GM19438 (cell line): ENCODE measurements at regions not wholly inside any gene's neighbourhood (a gene's known extent, or its start where the extent isn't known, plus 50 kb on each side); places are given as distances from the start of the nearest gene placed in this dataset.

ENCODE experiments used
- ATAC-seq: cut with Tn5 transposase; IDR thresholded peaks from one replicate; pipeline ENCODE4 v1.9.1; 2021; ENCODE audit warnings: low read depth; ENCODE audit not compliant: unreplicated experiment

GRCh38 chr20:22652681-22653588, 68.6 kb upstream of the FOXA2 start:
- ATAC-seq = no peak

DNA sequence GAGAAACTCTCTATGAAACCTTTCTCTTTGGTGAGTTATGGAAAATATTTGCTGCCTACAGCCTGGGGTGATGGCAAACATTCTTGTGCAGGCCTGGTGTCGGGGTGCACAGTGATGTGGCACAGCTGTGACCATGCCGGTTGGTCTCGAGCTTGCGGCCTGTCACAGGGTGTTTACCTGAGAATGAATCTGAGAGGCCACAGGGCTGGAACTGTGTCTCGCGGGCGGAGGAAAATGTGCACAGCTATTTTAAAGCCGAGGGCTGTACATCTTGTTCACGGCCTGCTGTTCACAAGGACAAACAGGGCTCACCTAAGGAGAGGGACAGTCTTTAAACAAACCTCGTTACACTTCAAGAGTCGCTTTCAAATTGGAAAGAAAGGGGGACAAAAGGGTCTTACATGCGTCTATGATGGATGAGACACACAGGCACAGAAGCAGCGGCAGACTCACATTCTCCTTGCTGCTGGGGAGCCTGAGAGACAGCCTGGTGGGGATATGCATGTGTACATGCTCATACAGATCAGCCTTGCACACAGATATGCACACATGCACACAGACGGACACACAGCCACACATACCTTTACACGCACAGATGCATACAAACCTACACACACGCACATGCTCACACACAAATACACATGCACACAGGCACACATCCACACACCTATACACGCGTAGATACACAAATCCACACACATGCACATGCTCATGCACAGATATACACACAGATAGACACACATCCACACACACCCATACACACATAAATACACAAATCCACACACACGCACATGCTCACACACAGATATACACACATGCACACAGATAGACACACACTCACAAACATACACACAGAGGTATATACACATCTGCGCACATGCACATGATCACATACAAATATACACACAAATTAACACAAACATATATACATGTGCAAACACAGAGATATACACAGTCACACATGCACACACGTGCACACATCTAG, 69.6 kb upstream of the FOXA2 start:
- no peak for ATAC-seq

GRCh38 chr20:22663528-22664025, 79.2 kb upstream of the FOXA2 start:
- no peak for ATAC-seq

- ATAC-seq = no peak
These were observed 82.8 kb upstream of the FOXA2 start for GRCh38 chr20:22667198-22667597.

GRCh38 chr20:22672191-22672590, 87.8 kb upstream of the FOXA2 start:
- no peak for ATAC-seq

GRCh38 chr20:22673467-22673866, 89.1 kb upstream of the FOXA2 start:
- ATAC-seq = no peak

- no peak for ATAC-seq
These were observed 91.0 kb upstream of the FOXA2 start for GRCh38 chr20:22675341-22675740.

GRCh38 chr20:22678678-22679077, 94.3 kb upstream of the FOXA2 start:
- no peak for ATAC-seq

- no peak for ATAC-seq
These were observed 94.8 kb upstream of the FOXA2 start for GRCh38 chr20:22679197-22679596.

DNA sequence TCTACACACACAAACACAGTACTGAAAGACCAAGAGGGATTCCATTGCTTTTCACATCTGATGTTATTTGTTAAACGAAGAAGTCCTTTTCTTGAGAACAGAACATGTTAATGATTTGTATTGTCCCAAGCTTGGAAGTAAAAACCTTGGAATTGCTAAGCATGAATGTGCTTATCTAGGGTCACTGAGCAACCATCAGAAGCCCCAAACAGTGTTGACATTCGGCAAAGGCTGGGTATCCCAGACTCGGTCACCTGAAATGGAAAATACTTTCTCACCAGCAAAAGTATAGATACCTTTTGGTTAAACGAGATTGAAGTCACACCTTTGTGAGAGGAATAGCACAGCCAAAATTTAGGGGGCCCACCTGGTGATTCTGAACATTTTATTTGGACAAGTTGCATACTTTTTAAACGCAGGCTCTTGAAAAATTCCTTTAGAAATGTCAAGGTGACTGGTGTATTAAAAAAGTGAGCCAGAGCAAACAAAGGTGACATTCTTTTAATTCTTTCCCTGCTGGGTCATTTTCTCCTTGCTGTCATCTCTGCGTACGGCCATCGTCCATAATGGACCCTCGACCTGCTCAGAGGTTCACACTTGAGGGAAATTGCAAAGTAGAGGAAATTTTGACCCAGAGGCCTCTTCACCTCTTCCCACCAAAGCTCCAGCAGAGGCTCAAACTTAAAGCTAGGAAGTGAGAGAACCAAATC, 95.8 kb upstream of the FOXA2 start:
- ATAC-seq = no peak

GRCh38 chr20:22681591-22682248, 97.3 kb upstream of the FOXA2 start:
- no peak for ATAC-seq

GRCh38 chr20:22682381-22682780, 98.0 kb upstream of the FOXA2 start:
- ATAC-seq = no peak

DNA sequence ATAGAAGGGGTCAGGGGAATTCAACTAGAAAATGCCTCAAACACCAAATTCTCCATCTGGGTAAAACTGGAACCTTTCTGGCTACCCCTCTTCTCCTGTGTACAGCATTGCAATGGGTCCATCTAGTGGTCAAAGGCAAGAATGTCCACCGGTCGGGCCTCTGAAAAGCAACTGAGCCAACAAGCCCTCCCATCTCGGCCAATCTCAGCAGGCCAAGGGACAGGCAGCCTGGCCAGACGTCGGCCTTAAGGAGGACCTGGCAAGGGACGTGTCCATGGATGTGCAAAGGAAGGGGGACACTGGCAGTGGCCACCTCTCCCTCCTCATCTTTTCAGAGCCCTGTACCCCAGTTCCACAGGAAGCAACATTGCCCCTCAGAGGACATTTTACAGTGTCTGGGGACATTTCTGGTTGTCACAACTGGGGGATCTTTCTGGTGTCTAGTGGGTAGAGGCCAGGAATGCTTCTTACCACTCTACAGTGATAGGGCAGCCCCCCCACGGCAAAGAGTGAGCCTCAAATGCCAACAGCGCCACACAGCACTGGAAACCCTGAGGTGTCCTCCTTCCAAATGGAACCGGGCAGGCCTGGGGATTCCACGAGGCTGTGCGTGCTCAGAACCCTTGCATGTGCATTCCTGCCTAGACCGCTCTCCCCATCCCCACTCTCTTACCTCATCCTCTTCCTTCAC, 99.8 kb upstream of the FOXA2 start:
- no peak for ATAC-seq

GRCh38 chr20:22684763-22685443, 100.5 kb upstream of the FOXA2 start:
- ATAC-seq = no peak

DNA sequence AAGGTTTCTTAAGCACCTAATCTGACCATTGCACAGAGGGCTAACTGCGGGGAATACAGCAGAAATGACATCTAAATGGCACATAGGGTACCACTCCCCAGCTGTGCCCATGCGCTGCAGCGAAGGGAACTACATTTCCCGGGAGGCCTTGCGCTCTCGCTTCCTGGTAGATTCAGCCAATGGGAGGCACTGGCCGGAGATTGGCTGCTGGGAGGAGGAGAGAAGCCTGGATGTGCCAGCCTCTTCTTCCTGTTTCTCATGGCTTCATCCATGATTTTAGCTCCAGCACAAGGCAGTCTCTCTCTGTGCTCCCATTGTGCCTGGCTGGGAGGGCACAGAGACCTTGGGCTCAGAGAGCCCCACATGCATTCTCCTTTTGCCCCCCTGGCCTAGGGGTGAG, 101.7 kb upstream of the FOXA2 start:
- ATAC-seq = peak; percentile 71

DNA sequence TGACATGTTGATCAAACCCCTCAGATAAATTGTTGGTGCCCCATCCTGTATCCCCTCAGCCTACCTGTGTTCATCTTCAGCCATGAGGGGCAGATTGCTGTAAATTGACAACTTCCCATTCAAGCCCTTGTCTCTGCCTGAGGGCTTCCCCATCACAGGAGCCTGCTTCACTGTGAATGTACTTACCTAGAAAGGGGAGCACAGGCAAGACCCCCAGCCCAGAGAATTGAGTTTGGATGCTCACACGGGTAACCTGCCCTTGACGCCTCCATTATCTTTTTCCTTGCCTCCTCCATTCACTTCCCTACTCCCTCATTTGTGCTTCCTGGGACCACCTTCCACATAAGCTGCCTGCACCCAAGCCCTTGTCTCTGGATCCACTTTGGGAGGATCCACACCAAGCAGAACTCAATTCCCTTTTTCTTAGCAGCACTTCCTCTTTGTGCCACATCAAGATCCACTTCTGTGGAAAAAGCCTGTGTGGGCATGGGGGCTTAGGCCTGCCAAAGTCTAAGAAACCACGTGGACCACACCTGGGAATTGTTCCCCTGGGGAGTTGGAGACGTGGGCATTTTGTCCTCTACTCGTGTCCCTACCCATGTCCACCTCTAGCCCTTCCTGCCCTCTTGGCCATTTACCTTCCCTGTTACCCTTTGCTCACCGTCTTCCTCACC, 103.4 kb upstream of the FOXA2 start:
- no peak for ATAC-seq

GRCh38 chr20:22688485-22688884, 104.1 kb upstream of the FOXA2 start:
- ATAC-seq = no peak

GRCh38 chr20:22689266-22689665, 104.9 kb upstream of the FOXA2 start:
- no peak for ATAC-seq
